SKM-1 (cell line): ENCODE measurements at regions not wholly inside any gene's neighbourhood (a gene's known extent, or its start where the extent isn't known, plus 50 kb on each side); places are given as distances from the start of the nearest gene placed in this dataset.
"Not testable (repeated sequence)": the region's sequence is repeated elsewhere in the genome, so short reads cannot be mapped to it uniquely, and the experiment has no call there.

Experiments
- DNase-seq: peaks from one replicate; lab custom pipeline; 2025; ENCODE audit not compliant: unreplicated experiment; lab: John Stamatoyannopoulos, UW

DNA sequence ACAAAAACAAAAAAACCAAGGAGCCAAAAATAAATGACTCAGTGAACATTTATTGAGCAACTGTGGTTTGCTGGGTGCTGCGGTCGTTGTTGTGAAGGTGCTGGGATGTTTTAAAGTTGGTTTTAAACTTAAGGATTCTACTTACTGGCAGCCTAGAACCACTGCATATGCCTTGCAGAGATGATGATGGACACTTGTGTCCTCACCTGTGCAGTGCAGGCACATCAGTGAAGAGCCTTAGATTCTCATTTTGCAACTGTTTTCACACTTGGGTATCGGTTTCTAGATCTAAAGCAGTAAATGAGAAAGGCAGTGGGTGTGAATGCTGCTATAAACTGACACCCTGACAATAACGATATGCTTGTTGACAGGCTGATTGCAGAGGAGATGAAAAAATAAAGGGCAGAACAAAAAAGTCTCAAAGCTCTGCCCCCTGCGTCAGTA lies 68.8 kb downstream of the UTRN start:
- DNase-seq = no peak

- DNase-seq = no peak
Measured at GRCh38 chr6:144359783-144360182, 74.6 kb downstream of the UTRN start.

DNA sequence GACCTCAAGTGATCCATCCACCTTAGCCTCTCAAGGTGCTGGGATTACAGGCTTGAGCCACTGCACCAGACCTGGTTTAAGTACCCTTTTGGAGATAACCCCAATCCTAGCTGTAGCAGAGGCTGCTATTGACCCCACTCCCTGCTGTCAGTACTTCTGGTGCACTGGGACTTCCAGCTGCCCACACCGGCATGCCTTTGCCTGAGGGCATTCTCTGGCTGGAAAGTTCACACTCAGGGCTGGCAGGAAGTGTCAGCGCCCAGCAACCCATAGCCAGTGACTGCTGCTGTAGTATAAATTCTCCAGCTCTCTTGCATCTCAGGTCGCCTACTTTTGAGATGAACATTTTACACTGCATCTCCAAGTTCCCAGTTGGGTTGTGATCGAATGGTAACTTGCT lies 75.3 kb downstream of the UTRN start:
- DNase-seq = no peak

- DNase-seq = no peak
Measured at GRCh38 chr6:144361016-144361415, 75.9 kb downstream of the UTRN start.

DNA sequence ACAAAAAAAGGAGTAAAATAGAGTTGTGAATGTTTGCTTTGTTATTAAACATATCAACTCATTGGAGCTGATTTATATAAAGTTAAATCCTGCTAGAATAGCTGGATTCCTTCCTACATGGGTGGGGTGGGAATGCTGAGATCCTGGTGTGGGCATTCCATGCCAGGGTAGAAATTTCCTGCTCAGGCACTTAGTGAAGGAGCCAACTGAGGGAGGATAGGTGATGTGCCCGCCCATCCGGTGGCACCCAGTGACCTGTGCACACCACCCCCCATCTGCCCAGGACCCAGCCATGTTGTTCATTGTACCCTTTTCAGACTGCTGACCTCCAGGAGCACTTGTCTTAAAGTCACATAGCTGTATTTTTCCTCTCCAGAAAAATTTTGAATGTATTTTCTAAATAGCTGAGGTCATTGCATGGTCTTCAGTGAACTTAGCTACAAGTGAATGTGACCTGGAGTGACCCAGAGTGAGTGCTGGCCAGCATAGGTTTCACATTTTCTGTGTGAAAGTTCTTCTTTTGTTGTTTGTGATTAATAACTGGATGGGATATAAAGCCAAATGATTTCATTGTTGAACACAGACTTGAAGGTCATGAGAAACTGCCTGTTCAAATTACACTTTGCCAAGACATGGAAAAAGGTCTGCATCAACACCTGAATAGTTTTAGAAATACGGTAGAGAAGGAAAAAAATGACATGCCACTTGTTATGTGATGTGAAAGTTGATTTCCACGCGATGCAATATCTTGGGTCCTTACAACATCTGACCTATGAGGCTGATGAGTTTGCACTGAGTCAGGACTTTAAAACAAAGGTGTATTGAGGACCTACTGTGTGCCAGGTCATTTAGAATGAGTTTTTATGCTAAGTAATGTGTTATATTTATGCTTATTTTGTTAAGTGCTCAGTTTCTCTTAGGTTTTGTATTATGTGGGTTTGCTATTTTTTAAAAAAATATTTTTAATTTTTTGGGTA lies 77.2 kb downstream of the UTRN start:
- DNase-seq = no peak

- no peak for DNase-seq
Measured at GRCh38 chr6:144364208-144364720, 79.1 kb downstream of the UTRN start.

DNA sequence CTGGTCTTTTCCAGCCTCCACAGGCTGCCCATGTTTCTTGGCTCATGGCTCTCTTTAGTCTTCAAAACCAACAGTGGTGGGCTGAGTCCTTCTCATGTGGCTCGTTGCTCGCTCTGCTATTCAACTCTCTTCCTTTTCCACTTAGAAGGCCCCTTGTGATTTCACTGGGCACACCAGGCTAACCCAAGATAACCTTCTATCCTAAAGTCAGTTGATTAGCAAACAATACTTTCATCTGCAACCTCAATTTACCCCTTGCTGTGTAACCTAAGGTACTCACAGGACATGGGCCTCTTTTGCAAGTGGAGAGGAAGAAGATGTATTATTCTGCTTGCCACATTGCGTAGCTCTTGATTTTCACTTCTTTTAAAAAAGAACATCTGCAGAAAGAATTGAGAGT lies 79.6 kb downstream of the UTRN start:
- DNase-seq = no peak

DNA sequence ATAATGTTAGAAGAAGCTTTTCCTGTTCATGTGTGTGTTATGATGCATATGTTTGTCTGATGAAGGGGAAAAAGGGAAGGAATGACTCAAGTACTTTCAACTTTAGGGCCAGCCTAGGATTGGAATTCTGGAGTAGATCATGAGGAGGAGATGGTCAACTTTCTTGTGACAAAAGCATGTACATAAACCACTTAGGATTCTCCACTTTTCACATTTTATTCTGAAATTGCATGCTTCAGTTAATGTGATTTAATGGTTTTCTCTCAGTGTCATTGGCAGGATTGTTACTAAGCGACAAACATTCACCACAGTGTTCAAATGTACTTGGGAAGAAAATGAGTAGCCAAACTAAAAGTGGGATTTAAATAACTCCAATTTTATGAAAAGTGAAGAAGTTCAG lies 80.1 kb downstream of the UTRN start:
- no peak for DNase-seq

- DNase-seq = not testable (repeated sequence)
Measured at GRCh38 chr6:144369696-144370095, 84.6 kb downstream of the UTRN start.

- no peak for DNase-seq
Measured at GRCh38 chr6:144372116-144372515, 87.0 kb downstream of the UTRN start.

DNA sequence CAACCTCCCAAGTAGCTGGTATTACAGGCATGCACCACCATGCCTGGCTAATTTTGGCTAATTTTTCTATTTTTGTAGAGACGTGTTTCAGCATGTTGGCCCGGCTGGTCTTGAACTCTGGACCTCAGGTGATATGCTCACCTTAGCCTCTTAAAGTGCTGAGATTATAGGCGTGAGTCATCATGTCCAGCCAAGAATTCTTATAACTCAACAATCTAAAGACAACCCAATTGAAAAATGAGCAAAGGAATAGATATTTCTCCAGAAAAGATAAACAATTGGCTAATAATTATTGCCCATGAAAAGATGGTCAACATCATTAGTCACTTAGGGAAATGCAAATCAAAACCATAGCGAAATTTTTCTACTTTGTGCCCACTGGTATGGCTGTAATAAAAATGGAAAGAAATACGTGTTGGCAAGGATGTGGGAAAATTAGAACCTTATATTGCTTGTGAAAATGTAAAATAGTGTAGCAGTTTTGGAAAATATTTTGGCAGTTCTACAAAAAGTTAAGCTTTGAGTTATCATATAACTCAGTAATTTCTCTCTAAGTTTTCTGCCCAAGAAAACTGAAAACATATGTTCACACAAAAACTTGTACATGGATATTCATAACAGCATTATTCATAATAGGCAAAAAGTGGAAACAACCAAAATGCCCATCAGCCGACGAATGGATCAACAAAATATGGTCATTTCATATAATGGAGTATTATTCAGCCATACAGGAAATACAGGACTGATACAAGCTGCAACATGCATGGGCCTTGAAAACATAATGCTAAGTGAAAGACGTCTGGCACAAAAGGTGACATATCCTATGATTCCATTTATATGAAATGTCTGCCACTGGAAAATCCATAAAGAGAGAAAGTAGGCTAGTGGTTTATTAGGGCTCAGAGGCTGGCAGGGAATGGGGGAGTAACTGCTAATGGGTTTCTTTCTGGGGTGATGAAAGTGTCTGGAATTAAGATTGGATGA lies 87.8 kb downstream of the UTRN start:
- DNase-seq = no peak

- not testable (repeated sequence) for DNase-seq
Measured at GRCh38 chr6:144374525-144374924, 89.4 kb downstream of the UTRN start.

- DNase-seq = no peak
Measured at GRCh38 chr6:144377586-144378210, 92.6 kb downstream of the UTRN start.

GRCh38 chr6:144378437-144378836 lies 93.3 kb downstream of the UTRN start:
- no peak for DNase-seq

DNA sequence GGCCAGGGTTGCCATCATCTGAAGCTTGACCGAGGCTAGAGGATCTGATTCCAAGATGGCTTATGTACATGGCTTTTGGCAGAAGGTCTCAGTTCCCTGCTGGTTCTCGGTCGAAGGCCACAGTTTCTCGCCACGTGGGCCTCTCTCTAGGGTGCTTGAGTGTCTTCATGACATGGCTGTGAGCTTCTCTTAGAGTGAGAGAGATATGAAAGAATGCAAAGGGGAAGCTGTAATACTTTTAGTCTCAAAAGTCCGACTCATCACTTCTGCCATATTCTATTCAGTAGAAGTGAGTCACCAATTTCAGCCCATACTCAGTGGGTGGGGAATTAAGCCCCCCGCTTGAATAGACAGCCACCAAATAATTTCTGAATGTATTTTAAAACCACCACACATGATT lies 94.2 kb downstream of the UTRN start:
- DNase-seq = no peak

GRCh38 chr6:144381499-144381898 lies 96.4 kb downstream of the UTRN start:
- DNase-seq = not testable (repeated sequence)

- DNase-seq = no peak
Measured at GRCh38 chr6:144383336-144383735, 98.2 kb downstream of the UTRN start.

DNA sequence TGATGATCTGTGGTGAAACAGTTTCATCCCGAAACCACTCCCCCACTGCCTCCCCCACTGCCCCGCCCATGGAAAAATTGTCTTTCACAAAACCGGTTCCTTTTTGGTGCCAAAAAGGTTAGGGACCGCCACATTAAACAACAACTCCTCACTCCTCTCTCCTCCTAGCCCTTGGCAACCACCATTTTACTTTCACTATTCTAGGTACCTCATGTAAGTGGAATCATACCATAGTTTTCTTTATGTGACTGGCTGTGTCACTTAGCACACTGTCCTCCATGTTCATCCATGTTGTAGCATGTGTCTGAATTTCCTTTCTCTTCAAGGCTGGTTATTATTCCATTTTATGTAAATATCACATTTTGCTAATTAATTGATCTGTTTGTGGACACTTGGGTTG lies 99.3 kb downstream of the UTRN start:
- no peak for DNase-seq

GRCh38 chr6:144389474-144389873 lies 104.3 kb downstream of the UTRN start:
- not testable (repeated sequence) for DNase-seq

- no peak for DNase-seq
Measured at GRCh38 chr6:144390202-144390601, 105.1 kb downstream of the UTRN start.

DNA sequence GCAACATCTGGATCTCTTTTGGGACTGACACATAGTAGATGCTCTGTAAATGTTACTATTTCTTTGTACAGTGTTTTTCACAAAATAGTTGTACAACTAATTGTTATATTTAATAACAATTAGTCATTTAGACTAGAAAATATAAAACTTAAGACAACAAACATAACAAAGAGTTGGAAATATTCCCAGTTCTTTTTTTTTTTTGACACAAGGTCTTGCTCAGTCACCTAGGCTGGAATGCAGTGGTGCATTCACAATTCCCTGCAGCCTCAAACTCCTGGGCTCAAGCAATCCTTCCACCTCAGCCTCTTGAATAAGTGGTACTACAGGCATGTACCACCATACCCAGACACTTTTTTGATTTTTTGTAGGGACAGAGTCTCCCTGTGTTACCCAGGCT lies 105.8 kb downstream of the UTRN start:
- DNase-seq = no peak
